HG02870 (cell line): ENCODE measurements at regions not wholly inside any gene's neighbourhood (a gene's known extent, or its start where the extent isn't known, plus 50 kb on each side); places are given as distances from the start of the nearest gene placed in this dataset.

ENCODE experiments used
- ATAC-seq: cut with Tn5 transposase; IDR thresholded peaks from one replicate; pipeline ENCODE4 v1.9.1; 2021; ENCODE audit warnings: mild to moderate bottlenecking, moderate library complexity; ENCODE audit not compliant: unreplicated experiment

DNA sequence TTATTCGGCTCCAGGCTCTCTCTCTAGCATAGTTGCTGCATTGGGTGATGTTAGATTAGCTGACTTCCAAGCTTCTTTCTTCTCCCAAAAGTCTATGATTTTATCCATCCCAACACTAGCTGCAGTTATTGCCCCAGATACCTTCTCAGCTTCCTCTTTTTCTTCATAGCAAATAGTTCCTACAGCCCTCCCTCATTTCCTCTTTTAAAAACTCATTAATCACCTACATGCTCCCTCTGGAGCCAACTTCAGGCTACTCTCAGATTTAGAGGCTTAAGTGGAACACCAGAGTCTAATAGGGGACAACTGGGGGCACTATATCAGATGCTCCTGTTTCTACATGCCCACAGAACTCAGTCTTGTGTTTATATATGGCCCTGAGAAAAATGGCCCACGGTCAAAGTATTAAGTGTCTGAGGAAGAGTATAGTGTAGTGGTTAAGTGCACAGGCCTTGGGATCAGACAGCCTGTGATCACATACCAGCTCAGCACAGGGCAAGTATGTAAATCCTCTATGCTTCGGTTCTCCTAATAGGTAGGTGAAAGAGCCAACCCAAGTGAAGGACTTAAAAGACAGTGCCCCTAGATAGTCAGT, 241.9 kb upstream of the SLC14A2 start:
- no peak for ATAC-seq

DNA sequence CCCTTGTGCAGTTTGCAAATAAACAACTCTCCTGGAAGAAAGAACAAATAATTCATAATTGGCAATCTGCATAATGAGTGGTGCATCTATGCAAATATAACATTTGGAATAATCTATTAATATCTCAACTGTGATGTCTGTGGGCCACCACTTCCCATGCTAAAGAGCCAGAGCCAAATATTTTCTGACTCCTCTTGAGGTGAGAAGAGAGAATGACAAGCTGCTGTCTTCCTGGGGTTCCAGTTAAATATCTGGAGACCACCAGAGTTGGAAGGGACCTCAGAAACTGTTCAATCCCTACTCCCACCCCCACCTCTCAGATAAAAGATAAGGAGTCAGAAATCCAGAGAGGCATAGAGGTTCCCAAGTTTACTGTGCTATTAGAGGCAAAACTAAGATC, 241.0 kb upstream of the SLC14A2 start:
- no peak for ATAC-seq

DNA sequence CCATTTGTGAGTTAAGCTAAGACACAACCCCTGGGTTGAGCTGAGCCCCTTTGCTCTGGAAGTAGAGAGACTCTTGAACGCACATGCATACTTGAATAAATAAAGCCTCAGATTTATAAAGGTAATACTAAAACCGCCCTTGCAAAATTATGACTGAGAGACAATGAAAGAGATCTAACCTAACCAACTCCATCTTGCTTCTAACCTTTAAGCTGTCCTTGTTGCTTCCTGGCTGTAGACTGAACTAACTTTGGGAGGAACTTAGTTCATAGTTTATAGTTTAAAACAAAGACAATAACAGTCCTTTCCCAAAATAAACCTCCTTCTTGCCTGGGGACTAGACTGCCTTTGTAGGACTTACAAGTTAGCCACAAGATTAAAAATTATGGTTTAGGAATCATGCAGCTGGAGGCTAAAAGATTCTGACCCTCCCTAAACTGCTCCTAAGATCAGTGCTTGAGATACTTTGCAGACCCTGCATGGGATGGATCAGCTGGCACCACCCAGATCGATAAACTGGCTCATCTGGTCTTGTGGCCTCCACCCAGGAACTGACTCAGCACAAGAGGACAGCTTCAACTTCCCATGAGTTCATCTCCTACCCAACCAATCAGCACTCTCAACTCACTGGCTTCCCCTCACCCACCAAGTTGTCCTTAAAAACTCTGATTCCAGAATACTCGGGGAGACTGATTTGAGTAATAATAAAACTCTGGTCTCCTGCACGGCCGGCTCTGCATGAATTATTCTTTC, 240.2 kb upstream of the SLC14A2 start:
- no peak for ATAC-seq

DNA sequence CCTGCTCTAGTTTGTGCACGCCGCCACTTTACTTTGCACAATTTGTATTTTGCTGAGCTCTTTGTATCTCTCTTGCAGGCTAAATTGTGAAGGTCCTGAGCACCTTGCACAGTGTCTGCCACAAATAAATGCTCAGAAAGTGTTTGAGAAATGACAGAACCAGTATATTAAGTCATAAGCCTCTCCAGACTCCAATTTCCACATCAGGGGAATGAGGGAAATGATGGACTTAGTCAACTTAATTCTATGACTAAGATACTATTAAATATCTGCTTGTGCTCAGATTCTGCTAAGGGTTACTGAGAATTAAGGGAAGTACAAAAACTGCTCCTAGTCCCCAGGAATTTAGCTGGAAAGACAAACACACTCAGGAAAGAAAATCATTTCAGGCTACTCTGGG, 239.1 kb upstream of the SLC14A2 start:
- ATAC-seq: no peak

DNA sequence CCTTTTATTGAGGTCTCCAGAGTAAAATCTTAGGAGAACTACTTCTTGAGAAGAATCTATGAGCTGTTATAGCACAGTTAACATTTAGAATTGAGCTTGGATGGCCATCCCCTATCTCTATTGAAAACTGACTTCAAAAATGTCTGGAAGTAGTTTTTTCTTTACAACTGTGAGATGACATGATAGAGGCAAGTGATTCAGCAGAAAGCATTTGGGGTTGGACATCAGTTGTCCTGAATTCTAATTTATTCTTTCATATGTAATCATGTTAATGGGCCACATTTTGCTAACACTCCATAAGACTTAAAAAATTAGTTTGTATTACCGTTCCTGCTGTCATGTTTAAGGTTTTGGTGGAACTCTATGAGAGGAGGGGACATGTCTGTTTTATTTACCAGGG, 237.0 kb upstream of the SLC14A2 start:
- ATAC-seq: no peak

DNA sequence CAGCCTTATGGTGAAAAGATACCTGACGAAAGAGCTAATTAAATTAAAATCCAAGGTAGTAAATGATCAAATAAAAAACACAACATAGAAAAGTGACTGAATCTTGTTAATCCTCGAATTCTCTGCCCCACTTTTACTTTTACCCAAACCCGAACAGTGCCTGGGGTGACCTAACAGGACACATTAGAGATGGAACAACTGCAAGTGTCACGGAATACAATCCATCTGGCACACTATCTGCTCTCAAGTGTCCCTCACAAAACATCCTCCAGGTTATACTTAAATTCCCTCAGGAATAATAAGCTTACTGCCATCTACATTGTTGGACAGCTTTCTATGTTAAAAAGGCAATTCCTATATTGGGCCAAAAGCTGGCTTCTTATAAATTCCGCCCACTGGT, 236.3 kb upstream of the SLC14A2 start:
- ATAC-seq: no peak

- peak; percentile 87 for ATAC-seq
Measured at GRCh38 chr18:45379903-45380302, 235.4 kb upstream of the SLC14A2 start.

GRCh38 chr18:45381282-45381681, 234.0 kb upstream of the SLC14A2 start:
- ATAC-seq: no peak

DNA sequence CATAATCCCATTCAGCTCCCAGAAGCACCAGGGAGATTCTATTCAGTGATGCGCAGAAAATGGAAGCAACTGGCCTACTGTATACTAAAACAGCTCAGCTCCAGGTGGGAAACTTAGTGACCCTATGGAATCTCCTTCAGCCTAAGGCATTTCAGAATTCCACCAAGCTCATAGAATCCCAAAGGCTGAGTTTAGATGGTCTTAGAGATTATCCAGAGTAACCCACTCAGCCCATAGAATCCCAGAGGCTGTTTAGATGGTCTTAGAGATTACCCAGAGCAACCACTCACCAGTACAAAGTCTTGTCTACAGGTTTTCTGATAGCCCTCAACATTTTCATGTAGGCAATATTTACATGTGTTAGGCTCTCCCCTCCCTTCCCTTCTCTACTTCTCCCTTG, 232.0 kb upstream of the SLC14A2 start:
- no peak for ATAC-seq

DNA sequence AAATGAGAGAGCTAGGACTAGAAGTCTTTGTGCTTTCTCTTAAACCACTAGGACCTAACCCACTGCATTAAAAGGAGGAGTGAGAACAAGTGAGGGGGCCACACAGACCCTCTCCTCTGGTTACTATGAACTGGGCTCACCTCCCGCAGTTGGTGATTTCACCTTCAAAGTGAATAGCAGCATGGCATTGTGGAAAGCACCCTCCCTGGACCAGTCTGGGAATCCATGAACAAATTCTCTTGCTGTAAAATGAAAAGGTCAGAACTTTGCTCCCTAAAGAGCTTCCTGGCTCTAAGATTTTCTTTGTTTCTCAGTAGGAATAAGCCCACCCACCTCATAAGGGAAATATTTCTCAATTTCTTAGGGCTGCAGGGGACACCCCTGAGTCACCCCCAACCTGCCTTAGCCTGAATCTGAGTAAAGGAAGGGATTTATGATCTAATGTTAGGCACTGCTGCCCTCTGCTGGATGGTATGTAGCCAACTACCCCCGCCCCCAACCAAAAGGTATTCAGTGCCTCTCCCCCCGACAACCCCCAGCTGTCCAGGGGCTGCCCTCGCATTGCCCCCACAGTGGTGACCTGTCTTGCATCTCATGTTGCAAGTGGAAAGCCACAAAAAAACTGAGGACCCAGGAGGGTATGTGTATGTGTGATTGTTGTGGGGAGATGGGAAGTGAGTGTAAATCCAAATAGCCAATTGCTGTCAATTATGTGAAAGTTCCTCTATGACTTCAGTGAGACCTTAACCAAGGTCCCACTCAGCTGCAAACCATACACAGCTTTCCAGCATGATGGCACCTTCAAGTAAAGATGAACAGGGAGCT, 230.9 kb upstream of the SLC14A2 start:
- peak; percentile 30 for ATAC-seq

GRCh38 chr18:45384962-45385315, 230.3 kb upstream of the SLC14A2 start:
- no peak for ATAC-seq

GRCh38 chr18:45386041-45386655, 229.1 kb upstream of the SLC14A2 start:
- ATAC-seq: no peak

GRCh38 chr18:45387229-45387628, 228.0 kb upstream of the SLC14A2 start:
- no peak for ATAC-seq

DNA sequence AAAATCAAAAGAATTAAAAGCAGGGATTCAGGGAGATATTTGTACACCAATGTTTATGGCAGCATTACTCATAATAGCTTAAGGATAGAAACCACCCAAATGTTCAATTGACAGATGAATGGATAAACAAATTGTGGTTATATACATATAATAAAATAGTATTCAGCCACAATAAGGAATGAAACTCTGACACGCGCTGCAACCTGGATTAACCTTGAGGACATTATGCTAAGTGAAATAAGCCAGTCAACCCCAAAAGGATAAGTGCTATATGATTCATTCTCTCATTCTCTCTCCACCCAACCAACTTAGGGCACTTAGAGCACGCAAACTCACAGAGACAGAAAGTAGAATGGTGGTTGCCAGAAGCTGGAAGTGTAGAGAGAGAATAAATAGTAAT, 216.8 kb upstream of the SLC14A2 start:
- no peak for ATAC-seq

DNA sequence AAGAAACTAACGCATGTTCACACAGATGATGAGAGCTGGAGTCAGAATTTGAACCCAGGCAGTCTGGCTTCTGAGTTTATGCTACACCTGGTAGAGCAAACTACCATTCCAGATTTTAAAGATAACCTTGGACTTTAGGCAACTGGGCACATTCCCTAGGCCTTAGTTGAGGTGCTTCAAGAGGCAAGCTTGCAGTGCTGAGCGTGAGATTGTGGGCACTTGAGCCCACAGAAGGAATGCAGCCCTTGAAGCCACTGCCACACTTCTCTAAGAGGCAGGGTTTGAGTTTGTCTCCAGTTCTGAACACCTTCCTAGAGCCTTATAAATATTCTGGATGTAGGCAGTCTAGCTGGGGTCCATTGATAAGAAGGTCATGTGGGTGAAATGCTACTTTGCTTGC, 216.1 kb upstream of the SLC14A2 start:
- no peak for ATAC-seq

- no peak for ATAC-seq
Measured at GRCh38 chr18:45399643-45400042, 215.6 kb upstream of the SLC14A2 start.

DNA sequence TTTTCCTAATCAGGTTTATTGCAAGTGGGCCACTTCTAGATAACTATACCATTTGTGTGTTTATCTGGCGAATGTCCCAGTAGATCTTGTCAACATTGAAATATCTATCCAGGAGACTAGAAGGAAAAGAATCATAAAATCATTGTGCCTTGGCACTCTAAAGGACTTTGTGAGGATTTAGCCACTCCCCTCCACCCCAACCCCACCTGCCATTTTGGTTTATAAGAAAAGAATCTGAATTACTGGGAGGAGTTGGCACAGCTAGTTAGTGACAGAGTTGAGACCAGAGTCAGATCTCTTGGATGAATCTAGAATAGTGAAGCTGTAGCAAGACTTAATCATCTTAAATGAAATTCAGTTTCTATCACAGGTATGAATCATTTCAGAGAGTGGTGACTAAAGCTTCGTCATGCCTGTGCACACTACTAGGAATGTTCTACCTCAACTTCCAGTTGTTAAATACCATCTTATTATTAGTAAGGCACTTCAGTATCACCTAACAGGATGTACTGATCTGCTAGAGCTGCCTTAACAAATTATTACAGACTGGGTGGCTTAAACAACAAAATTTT, 212.7 kb upstream of the SLC14A2 start:
- no peak for ATAC-seq

GRCh38 chr18:45403341-45404049, 211.8 kb upstream of the SLC14A2 start:
- ATAC-seq: no peak

GRCh38 chr18:45408218-45408617, 207.1 kb upstream of the SLC14A2 start:
- no peak for ATAC-seq

DNA sequence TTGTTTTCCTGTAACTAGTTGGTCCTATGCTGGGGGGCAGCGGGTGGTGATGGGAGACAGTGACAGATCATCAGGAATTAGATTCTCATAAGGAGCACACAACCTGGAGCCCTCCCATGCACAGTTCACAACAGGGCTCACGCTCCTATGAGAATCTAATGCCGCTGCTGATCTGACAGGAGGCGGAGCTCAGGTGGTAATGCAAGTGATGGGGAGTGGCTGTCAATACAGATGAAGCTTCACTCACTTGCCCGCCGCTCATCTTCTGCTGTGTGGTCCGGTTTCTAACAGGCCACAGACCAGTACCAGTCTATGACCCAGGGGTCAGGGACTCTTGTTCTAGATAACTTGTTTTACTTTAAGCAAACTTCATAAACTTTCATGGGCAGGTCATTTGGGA, 205.3 kb upstream of the SLC14A2 start:
- no peak for ATAC-seq

DNA sequence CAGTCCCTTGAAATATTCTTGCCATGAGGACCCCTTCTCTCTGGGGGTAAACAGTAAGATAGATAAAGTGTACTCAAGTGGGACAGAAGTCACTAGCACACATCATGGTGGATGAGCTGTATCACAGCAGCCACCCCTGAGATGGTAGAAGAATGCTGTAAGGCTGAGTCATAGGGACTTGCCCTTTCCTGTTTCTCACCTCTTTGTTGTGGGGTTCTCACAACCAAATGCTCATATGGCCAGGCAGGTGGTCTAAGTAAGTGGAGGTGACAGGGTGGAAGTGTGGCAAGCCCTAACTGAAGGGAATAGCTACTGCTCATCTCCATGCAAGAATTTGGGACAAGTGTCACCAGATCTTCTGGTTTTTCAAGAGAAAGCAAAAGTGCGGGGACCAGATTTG, 202.7 kb upstream of the SLC14A2 start:
- ATAC-seq: peak; percentile 76
